Mesothelial cell of epicardium (in vitro differentiated cells): ENCODE measurements at regions not wholly inside any gene's neighbourhood (a gene's known extent, or its start where the extent isn't known, plus 50 kb on each side); places are given as distances from the start of the nearest gene placed in this dataset.

Source experiments
- DNase-seq, 2 experiments: peaks; one replicate each; pipeline ENCODE4 v3.0.0; 2021; ENCODE audit warnings: low spot score in 2 of 2; ENCODE audit not compliant: unreplicated experiment in 2 of 2
- H3K27ac Mint-ChIP-seq: 2 replicates; pipeline ENCODE4 v1.8.0; 2021; ENCODE audit warnings: mixed read lengths
- H3K27me3 Mint-ChIP-seq: 2 replicates; pipeline ENCODE4 v1.8.0; 2021; ENCODE audit warnings: low read depth, mixed read lengths
- H3K36me3 Mint-ChIP-seq: 2 replicates; pipeline ENCODE4 v1.8.0; 2021; ENCODE audit warnings: mixed read lengths
- H3K4me1 Mint-ChIP-seq: 2 replicates; pipeline ENCODE4 v1.8.0; 2021; ENCODE audit warnings: mixed read lengths
- H3K4me3 Mint-ChIP-seq: 2 replicates; pipeline ENCODE4 v1.8.0; 2021; ENCODE audit warnings: mild to moderate bottlenecking, moderate library complexity, mixed read lengths
- H3K9me3 Mint-ChIP-seq: 2 replicates; pipeline ENCODE4 v1.8.0; 2021; ENCODE audit warnings: mixed read lengths
- CTCF ChIP-seq: fragments of 200-600 bp; sonication (generic); IDR thresholded peaks from one replicate; pipeline ENCODE4 v1.5.0; 2021; ENCODE audit warnings: antibody characterized with exemption; ENCODE audit not compliant: unreplicated experiment

- no peak for TF ChIP-seq CTCF
- H3K27ac Mint-ChIP-seq: no peak overlapping the region
- H3K4me1 Mint-ChIP-seq: no peaks in the 10 kb centered on the region
- H3K9me3 Mint-ChIP-seq: no peaks in the 10 kb centered on the region
- no peak for DNase-seq
- H3K4me3 Mint-ChIP-seq: no peak overlapping the region
- H3K27me3 Mint-ChIP-seq: peaks cover 53% of the 10 kb centered on the region
- H3K36me3 Mint-ChIP-seq: no peaks in the 10 kb centered on the region
Measured at GRCh38 chr2:131413785-131414184, 49.8 kb upstream of the RAB6D start.
